HG03354 (cell line): ENCODE measurements at regions not wholly inside any gene's neighbourhood (a gene's known extent, or its start where the extent isn't known, plus 50 kb on each side); places are given as distances from the start of the nearest gene placed in this dataset.
A peak's percentile ranks its signal among the peaks of the same experiment; 100 is the strongest.
"Not testable (repeated sequence)": the region's sequence is repeated elsewhere in the genome, so short reads cannot be mapped to it uniquely, and the experiment has no call there.

ENCODE experiments used
- ATAC-seq: cut with Tn5 transposase; IDR thresholded peaks from one replicate; pipeline ENCODE4 v1.9.1; 2021; ENCODE audit warnings: mild to moderate bottlenecking; ENCODE audit not compliant: unreplicated experiment, poor library complexity, severe bottlenecking

- ATAC-seq: no peak
Observed at GRCh38 chr1:89436856-89437255, 73.0 kb downstream of the GBP6 start.

- ATAC-seq: not testable (repeated sequence)
Observed at GRCh38 chr1:89438301-89438700, 74.4 kb downstream of the GBP6 start.

DNA sequence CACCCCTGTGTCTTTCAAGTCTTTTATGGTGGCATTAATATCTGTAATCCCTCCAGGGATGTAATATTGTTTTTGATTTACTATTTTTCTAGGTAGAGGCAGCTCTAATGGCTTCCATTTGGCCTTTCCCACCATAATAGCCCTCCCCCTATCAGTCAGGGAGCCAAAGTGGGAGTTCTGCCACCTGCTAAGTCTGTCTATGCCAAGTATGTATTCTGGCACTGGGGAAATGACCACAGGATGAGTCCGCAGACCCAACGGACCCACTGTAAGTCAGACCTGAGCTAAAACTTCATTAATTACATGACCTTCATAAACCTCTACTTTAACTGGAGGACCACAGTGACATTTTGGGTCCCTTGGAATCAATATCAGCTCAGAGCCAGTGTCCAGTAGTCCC lies 77.1 kb downstream of the GBP6 start:
- no peak for ATAC-seq

DNA sequence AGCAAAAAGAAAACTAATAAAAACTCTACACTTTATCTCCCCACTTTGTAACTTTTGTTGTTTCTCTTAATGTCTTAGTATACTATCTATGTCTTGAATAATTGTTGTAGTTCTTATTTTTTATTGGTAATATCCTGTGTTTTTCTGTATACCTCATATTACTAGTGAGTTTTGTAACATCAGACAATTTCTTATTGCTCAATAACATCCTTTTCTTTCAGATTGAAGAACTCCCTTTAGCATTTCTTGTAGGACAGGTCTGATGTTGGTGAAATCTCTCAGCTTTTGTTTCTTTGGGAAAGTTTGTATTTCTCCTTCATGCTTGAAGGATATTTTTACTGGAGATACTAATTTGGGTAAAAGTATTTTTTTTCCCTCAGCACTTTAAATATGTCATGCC lies 79.8 kb upstream of the LRRC8B start:
- no peak for ATAC-seq

- peak; percentile 71 for ATAC-seq
Observed at GRCh38 chr1:89451011-89451410, 73.6 kb upstream of the LRRC8B start.

DNA sequence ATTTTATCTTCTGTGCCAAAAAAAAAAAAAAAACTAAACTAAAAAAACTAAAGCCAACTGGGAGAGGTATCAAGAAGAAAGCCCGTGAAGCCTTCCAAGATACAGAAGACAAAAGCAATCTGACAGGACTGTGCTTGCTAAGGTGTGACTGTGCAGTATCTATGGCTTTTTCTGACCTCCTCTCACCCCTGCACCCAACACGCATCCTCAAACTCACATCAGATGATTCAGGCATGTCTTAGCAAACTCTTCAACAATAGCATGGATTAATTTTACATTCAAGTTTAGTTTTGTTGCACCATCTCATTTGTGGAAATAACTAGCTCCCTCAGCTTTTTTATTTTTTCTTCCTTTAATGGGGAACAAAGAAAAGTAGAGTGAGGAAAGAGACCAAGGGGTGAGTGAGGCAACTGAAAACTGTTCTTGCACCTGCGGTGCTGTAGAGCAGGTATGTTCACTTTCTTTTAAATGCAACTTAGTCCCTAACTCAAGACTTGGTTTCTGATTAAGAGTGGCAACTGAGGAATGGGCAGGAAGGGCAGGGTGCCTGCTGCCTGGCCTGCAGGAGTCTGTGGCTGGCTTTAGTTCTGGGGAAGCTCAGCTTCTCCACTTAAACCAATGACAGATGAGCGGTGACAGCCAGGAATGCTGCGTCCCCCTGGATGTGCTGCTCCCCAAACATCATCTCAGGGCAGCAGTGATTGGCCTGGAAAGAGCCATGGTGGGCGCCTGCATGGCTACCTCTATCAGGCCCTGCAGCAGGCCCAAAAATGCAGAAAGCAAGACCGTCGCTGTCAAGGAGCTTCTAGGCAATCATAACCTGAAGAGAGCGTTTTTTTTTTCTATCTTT lies 71.3 kb upstream of the LRRC8B start:
- ATAC-seq: no peak

DNA sequence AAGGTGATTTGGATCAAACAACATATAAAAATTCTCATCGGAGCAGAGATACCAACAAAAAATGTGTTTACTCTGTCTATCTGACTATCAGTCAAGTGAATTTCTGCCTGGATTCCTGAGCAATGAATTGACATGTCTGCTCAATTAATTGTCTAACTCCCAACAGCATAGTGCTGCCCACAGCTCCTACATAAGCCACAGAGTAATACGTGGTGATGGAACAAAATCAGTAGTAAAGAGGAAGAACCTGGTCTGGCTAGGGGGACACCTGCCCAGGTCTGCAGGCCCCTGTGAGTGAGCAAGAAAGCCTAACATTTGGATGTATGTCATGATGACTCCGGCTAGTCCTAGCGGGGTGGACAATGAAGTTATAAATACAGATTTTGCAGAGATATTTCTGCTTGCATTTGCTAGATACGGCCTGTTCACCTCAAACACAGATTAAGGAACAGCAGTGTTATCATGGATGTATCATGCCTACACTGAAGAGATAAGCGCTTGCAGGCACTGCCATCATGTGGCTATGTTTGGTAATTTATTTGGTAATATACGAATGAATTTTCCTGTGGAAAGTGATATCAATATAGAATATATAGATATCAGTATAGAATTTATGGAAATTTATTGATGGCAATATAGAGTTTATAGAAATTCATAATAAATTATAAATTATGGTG lies 69.6 kb upstream of the LRRC8B start:
- ATAC-seq: no peak

DNA sequence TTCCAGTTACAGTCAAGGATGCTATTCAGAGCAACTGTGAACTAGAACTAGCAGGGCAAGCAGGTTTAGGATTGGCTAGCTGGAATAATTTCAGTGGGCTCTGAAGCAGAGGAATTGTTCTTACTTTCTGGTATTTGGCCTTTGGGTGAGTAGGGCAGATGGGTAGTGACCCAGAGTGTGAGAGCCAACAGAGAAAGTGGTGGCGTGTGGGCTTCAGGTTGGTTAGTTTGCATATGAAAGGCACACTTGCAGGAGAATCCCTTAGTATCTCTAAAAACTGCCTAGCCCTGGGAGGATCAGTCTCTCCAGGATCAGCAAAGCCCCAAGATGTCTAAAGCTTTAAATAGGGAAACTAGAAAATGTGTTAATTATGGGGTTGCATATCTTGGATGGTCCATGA lies 67.6 kb upstream of the LRRC8B start:
- no peak for ATAC-seq

- ATAC-seq: no peak
Observed at GRCh38 chr1:89459081-89459480, 65.5 kb upstream of the LRRC8B start.

DNA sequence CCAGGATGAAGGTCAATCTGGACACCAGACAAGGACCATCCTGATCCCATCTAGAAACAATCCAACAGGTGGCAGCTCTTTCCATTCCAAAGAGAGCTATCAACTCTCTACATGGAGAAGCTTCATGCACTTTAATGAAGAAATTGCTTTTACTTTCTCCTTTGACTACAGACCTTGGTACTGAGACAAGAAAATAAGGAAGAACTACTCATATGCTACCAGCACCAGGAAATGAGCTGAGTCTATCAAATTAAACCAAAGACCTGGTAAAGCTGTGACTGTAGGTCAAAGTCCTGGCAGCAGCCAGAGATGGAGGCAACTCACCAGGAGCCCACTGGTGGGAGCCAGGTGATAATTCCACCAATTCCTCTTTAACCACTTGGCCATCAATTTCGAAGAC lies 64.3 kb upstream of the LRRC8B start:
- no peak for ATAC-seq

GRCh38 chr1:89462250-89462649 lies 62.4 kb upstream of the LRRC8B start:
- no peak for ATAC-seq

GRCh38 chr1:89464008-89464407 lies 60.6 kb upstream of the LRRC8B start:
- no peak for ATAC-seq

GRCh38 chr1:89465201-89465600 lies 59.4 kb upstream of the LRRC8B start:
- ATAC-seq: peak; percentile 73

- no peak for ATAC-seq
Observed at GRCh38 chr1:89466307-89466930, 58.2 kb upstream of the LRRC8B start.

DNA sequence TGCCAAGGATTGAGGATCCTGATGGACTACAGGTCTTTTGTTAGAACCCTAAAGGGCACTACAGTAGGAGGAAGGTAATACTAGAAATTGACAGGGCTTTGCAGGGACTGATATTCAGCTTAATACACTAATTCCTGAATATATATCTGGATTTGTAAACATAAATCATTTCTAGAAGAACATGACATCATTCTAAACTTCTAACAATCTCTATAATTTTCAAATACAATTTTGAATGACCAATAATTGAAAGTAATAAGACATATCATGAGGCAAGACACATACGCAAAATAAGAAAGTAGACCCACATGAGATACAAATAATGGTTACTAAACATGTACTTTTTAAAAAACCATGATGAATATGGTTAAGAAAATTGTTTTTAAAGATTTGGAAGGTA lies 52.4 kb upstream of the LRRC8B start:
- no peak for ATAC-seq

DNA sequence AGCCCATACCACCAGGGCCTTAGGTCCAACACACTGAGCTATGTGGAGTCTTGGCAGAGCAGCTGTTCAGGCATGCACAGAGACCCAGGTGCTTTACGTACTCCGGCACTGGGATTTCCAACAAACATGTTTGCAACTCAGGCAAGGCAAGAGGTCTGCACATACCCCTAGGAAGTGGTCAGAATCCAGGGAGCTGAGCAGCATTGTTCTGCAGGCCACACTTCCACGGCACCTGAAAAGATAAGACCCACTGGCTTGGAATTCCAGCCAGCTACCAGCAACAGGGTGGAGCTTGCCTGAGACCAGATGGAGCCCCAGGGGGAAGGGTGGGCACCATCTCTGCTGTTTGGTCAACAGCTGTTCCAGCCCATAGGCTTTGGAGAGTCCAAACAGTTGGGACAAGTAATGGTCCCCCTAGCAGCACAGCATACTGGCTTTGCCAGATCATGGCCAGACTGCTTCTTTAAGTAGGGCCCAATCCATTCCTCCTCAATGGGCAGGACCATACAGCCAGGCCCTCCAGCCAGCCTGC lies 51.7 kb upstream of the LRRC8B start:
- ATAC-seq: no peak
